Inflammatory macrophage treated with lipopolysaccharide for 4 hours (primary cell): ENCODE measurements at regions not wholly inside any gene's neighbourhood (a gene's known extent, or its start where the extent isn't known, plus 50 kb on each side); places are given as distances from the start of the nearest gene placed in this dataset.
"Not testable (repeated sequence)": the region's sequence is repeated elsewhere in the genome, so short reads cannot be mapped to it uniquely, and the experiment has no call there.

Source experiments
- DNase-seq: peaks from one replicate; pipeline ENCODE4 v3.0.0-alpha.2; 2020

- no peak for DNase-seq
These were observed 57.3 kb upstream of the ADGRA3 start for GRCh38 chr4:22573198-22573597.

- DNase-seq, result no peak
These were observed 57.8 kb upstream of the ADGRA3 start for GRCh38 chr4:22573641-22574040.

DNA sequence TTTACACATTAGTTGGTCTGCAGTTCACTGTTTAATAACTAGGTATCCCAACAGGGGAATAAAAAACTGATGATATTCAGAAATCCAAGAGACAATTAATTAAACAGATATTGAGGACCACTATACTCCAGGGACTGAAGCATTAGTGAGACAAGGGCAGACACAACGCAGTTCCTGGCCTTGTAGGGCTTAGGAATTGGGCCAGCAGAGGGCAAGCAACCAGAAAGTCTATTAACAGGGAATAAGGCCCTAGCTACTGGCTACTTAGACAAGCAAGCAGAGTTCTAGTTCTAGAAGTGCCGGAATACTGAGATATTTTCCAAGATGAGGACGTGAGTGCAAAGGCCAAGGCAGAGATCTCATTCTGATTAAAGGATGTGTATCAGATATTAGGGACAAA, 58.6 kb upstream of the ADGRA3 start:
- no peak for DNase-seq

- DNase-seq, result no peak
These were observed 59.0 kb upstream of the ADGRA3 start for GRCh38 chr4:22574880-22575279.

DNA sequence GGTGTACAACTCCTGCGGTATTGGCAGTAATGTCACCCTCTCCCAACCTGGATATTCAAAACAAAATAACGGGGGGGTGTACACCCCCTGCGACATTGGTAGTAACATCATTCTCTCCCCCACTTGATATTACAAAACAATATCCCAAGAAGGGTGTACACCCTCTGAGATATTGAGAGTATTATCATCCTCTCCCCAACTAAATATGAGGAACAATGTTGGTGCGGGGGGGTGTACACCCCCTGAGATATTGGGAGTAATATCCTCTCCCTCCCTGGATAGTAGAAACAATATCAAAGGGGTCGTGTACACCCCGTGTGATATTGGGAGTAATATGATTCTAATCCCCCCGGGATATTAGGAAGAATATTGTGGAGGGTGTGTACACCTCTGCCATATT, 71.4 kb upstream of the ADGRA3 start:
- DNase-seq, result no peak

GRCh38 chr4:22593933-22594332, 78.1 kb upstream of the ADGRA3 start:
- no peak for DNase-seq

GRCh38 chr4:22595684-22596083, 79.8 kb upstream of the ADGRA3 start:
- peak; percentile 6 for DNase-seq

DNA sequence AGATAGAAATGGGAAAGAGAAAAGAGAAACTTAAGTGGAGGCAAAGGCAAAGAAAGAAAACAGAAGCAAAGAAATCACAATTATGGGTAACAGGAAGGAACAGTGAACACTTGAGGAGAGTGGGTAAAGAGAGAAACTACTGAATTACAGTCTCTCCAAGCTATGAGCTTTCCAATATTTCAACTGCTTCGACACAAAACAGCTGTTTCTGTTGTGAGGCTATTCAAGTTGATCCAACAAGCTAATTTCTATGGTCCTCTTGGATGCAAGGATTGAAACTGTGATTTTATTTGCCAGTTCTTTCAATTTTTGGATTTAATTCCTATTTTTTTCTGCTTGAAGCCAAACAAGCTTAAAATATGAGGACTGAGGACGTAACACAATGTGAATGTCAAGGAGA, 80.5 kb upstream of the ADGRA3 start:
- no peak for DNase-seq

DNA sequence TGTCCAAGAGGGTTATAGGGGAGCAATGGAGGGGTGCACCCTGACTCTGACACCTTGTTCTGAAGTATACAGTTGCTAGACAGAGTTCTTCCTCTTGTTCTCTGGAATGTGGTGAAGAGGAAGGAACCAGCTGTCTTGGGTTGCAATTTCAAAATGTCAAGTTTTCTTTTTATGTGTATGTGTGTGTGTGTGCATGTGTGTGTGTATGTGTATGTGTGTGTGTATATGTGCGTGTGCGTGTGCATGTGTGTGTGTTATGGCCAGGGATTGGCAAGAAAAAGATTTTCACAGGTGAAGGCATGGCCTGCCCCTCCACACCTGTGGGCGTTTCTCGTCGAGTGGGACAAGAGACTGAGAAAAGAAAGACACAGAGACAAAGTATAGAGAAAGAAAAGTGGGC, 81.6 kb upstream of the ADGRA3 start:
- no peak for DNase-seq

- not testable (repeated sequence) for DNase-seq
These were observed 82.5 kb upstream of the ADGRA3 start for GRCh38 chr4:22598113-22599047.

DNA sequence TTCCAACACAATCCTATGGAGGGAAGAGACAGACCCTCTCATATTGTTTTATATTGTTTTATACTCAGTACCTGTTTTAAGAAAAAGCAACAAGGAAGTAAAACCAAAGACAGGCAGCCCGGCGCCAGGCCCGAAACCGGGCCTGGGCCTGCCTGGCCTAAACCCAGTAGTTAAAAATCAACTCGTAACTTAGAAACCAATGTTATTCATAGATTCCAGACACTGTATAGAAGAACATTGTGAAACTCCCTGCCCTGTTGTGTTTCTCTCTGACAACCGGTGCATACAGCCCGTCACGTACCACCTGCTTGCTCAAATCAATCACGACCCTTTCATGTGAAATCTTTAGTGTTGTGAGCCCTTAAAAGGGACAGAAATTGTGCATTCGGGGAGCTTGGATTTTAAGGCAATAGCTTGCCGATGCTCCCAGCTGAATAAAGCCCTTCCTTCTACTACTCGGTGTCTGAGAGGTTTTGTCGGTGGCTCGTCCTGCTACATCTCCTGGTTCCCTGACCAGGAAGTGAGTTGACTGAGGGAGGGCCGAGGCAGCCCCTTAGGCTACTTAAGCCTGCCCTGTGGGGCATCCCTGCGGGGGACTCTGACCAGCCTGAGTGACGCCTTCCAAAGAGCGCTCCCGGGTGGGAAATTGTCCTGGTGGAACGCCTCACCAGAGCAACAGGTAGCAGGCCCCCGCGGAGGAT, 83.5 kb upstream of the ADGRA3 start:
- DNase-seq, result not testable (repeated sequence)

- not testable (repeated sequence) for DNase-seq
These were observed 84.1 kb upstream of the ADGRA3 start for GRCh38 chr4:22599929-22600432.

DNA sequence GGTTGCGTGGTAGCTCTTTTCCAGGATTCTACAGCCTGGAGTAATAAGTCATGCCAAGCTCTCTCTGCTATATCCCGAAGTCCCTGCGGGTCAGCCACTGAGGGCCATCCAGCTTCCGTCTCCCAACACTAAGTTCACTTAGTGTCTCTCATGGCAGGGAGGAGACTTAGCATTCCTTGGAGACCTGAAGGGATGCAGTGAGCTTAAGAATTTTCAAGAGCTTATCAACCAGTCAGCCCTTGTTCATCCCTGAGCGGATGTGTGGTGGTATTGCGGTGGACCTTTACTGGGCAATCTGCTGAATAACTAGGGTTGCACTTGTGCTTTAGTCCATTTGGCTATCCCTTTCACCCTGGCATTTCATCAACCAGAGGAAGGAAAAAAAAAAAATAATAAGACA, 85.8 kb upstream of the ADGRA3 start:
- not testable (repeated sequence) for DNase-seq

- peak; percentile 11 for DNase-seq
These were observed 85.4 kb upstream of the GBA3 start for GRCh38 chr4:22607382-22607781.

DNA sequence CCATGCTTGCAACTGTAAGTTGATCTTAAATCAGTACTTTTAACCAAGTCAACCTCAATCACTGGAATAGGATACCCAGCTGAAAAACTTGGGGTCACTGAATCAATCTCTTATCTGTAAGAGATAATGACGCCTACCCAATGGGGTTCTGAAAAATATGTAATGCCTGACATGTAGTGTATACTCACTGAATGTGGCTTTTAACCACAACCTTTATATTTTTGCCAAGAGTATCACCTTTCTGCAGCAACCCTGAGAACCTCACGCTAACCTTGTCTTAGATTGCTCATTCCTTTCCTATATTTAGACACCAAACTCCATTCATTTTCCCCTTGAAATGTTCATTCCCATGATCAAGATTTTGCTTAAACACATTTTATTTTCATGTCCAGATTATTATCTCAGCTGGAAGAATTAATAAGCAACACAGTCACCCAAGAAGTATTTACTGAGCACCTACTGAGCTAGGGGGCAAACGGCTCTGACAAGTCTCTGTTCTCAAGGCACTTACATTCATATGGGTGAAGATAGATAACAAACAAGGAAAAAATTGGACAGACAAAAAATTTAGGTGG, 82.7 kb upstream of the GBA3 start:
- DNase-seq, result not testable (repeated sequence)

DNA sequence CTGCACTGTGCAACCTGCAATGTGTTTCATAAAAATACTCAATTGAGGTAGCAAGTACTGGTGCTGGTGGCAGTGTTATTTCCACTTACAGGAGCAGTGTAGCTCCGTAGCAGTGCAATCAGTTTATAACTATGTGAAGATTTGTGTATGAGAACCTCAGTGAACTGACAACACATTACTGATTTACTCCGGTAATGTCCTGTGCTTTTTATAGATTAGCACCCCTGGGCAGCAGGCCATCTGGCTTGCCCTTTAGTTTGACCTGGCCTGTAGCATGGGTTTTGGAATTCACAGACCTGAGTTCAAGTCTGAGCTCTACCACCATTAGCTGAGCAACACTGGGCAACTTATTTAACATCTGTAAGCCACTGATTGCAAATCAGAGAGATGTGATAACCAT, 78.6 kb upstream of the GBA3 start:
- no peak for DNase-seq

- no peak for DNase-seq
These were observed 76.2 kb upstream of the GBA3 start for GRCh38 chr4:22616516-22616915.

DNA sequence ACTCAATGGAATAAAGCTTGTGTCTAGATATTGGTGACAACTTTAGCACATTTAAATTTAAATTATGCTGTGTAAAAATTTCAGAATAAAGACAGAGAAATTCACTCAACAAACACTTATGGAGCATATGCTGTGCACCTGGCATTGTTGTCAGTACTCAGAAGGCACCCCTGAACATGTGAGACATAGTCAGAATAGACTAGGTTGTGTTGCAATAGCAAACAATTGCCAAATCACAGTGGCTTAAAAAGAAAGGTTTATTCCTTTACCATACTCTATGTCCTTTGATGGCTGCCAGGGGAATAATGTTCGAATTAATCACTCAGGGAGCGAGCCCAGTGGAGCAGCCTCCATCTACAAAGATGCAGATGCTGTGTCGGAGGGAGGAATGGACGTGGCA, 72.6 kb upstream of the GBA3 start:
- DNase-seq, result not testable (repeated sequence)

DNA sequence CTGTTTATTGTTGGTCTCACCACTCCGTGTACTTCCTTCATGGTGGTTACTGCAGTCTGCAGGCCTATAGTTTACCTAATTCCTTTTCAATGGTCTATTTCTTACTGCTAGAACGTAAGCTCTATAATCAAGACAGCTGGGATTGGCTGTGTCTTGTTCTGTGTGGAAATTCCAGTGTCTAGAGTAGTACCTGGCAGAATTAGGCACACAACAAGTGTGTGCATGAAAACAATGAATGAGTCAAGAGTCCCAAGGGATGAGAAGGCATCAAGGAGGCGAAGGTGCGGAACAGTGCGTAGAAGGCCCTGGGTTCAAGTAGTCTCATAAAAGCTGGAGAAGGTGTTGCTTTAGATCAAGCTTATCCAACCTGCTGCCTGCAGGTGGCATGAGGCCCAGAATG, 70.8 kb upstream of the GBA3 start:
- DNase-seq, result not testable (repeated sequence)

- not testable (repeated sequence) for DNase-seq
These were observed 68.7 kb upstream of the GBA3 start for GRCh38 chr4:22624002-22624401.

DNA sequence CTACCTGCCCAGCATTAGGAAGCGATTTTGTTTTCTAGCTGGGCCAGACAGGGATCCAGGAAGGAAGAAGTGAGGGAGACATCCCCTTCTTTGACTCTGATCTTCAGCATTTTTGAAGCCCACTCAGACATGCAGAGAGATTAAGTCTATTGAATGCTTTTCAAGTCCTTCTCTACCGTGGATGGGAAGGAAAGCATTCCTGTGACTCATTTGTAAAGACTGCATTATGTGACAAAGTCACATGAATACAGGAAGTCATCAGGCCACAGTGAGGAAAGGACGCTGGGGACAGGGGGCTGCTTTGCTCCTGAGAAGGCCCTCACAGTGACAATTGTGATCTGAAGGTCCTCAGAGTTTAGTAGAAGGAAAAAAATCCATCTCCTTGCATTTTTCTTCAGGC, 67.4 kb upstream of the GBA3 start:
- DNase-seq, result no peak

- DNase-seq, result peak; percentile 8
These were observed 64.9 kb upstream of the GBA3 start for GRCh38 chr4:22627851-22628250.

DNA sequence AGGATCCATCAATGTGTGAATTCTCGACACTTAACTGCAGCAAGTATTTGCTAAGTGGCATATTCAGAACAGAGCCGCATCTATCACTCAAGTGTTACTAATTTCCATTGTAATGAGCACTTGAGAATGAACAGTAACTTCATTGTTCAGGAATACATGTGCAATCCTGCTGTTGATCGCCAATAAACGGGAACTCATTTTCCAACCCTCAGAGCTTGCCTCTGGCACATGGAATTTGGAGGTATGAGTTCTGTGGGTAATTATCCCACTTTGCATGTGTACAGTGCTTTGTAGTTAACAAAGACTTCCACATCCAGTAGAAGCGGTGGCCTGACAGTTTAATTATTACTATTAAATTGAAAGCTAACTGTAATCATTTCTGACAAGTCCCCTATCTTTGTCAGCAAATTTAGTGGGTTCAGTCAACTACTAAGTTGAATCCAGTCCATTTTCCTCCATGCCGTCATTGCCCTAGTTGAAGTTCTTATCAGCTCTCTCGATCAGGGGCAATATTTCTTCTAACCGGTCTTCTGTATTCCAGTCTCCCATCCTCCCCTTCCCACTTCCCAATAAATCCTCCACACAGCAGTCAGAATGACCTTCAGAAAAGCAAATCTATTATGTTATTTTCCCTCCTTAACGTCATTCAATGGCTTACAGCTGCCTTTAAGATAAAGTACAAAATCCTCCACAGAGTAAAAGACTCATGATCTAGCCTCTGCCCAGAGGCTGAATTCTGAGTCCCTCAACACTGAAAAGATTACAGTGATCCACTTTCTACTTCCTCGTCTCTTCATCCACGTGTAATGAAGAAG, 62.4 kb upstream of the GBA3 start:
- not testable (repeated sequence) for DNase-seq
